BE2C (cell line): ENCODE measurements at regions not wholly inside any gene's neighbourhood (a gene's known extent, or its start where the extent isn't known, plus 50 kb on each side); places are given as distances from the start of the nearest gene placed in this dataset.

Experiments
- DNase-seq: peaks from one replicate; pipeline ENCODE4 v3.0.0-alpha.2; 2020
- H3K27me3 ChIP-seq: fragments of 250-450 bp; sonication (Bioruptor Pico); 2 replicates; pipeline ENCODE4 v1.5.1; 2020; ENCODE audit warnings: mild to moderate bottlenecking
- H3K36me3 ChIP-seq: fragments of 250-450 bp; sonication (Bioruptor Pico); 2 replicates; pipeline ENCODE4 v1.5.1; 2020; ENCODE audit warnings: mild to moderate bottlenecking
- H3K4me1 ChIP-seq: fragments of 250-450 bp; sonication (Bioruptor Pico); 2 replicates; pipeline ENCODE4 v1.5.1; 2020
- H3K4me3 ChIP-seq: 2 replicates; pipeline ENCODE4 v1.5.1; 2011; ENCODE audit warnings: low read depth, low read length
- H3K9me3 ChIP-seq: fragments of 250-450 bp; sonication (Bioruptor Pico); 2 replicates; pipeline ENCODE4 v1.5.1; 2020
- TF ChIP-seq, protein P1 (sequence below): IDR thresholded peaks from 2 replicates; pipeline ENCODE4 v1.5.1; 2012; ENCODE audit warnings: mild to moderate bottlenecking, low read depth, low read length

DNA sequence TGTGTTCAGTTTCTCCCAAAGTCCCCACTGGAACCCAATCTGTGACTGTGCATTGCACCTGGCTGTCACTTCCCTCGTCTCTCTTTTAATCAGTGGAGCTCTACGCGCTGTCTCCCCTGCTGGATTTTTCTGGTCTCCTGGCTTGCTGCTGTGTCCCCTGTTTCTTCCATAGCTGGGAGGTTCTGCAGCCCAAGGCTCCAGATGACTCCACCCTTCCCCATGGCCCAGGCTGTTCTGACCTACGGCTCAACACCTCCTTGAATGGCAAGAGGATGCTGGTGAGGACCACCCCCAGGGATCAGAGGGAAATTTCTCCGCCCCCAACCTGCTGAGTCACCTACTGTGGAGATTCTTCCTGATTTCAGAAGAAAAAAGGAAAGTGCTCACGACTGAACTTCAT is 961.4 kb upstream of the ZNF722 start:
- H3K9me3 ChIP-seq = no peaks in the 10 kb centered on the region; the same call in 1 of the 2 replicates
- no peaks in the 10 kb centered on the region for H3K36me3 ChIP-seq
- TF ChIP-seq, protein P1, sequence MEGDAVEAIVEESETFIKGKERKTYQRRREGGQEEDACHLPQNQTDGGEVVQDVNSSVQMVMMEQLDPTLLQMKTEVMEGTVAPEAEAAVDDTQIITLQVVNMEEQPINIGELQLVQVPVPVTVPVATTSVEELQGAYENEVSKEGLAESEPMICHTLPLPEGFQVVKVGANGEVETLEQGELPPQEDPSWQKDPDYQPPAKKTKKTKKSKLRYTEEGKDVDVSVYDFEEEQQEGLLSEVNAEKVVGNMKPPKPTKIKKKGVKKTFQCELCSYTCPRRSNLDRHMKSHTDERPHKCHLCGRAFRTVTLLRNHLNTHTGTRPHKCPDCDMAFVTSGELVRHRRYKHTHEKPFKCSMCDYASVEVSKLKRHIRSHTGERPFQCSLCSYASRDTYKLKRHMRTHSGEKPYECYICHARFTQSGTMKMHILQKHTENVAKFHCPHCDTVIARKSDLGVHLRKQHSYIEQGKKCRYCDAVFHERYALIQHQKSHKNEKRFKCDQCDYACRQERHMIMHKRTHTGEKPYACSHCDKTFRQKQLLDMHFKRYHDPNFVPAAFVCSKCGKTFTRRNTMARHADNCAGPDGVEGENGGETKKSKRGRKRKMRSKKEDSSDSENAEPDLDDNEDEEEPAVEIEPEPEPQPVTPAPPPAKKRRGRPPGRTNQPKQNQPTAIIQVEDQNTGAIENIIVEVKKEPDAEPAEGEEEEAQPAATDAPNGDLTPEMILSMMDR = no peak
- H3K27me3 ChIP-seq = no peaks in the 10 kb centered on the region
- DNase-seq = no peak
- no peak overlapping the region for H3K4me3 ChIP-seq
- no peaks in the 10 kb centered on the region for H3K4me1 ChIP-seq

DNA sequence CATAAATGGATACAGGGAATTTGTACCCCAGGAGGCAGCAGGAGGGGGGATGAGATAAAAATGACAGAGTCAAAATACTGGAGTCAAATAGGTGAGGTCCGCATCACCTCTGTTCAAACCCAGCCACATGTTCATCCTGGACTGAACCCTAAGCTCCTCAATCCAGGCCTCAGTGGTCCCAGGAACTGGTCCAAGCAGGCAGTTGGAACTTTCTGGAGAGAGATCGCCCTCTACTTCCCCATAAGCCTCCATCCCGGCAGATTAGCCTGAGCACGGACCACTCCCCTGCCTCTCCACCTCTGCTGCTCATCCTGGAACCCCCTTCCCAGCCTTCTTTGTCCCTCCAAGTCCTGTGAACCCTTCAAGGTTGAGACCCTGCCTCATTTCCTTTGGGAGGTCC is 959.7 kb upstream of the ZNF722 start:
- H3K4me1 ChIP-seq = no peaks in the 10 kb centered on the region
- H3K36me3 ChIP-seq = no peaks in the 10 kb centered on the region
- H3K4me3 ChIP-seq = no peak overlapping the region
- TF ChIP-seq, protein P1 = no peak
- no peak for DNase-seq
- no peaks in the 10 kb centered on the region; the same call in none of the 2 replicates for H3K9me3 ChIP-seq
- no peaks in the 10 kb centered on the region for H3K27me3 ChIP-seq

DNA sequence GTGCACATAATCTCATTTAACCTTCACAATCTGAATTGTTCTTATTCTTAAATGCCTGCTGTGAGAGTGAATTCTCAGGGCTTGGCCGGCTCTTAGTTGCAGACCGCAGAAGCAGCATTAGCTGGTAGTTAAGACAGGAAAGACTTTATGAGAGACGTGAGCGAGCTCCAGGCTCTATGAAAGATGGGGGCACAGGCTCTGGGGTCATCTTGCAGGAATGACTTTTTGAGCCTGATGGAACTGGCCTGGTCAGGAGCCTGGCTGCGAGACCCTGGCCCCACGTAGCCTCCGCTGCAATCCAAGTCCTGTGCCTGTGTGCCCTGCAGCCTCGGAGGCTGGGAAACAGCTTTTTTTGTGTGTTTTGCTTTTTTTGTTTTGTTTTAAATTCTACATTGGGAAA is 958.8 kb upstream of the ZNF722 start:
- Histone ChIP-seq H3K27me3 (no peaks in the 10 kb centered on the region), H3K4me1 (no peaks in the 10 kb centered on the region), H3K36me3 (no peaks in the 10 kb centered on the region), H3K4me3 (no peak overlapping the region), H3K9me3 (no peaks in the 10 kb centered on the region; the same call in none of the 2 replicates)
- TF ChIP-seq, protein P1 = no peak
- no peak for DNase-seq

DNA sequence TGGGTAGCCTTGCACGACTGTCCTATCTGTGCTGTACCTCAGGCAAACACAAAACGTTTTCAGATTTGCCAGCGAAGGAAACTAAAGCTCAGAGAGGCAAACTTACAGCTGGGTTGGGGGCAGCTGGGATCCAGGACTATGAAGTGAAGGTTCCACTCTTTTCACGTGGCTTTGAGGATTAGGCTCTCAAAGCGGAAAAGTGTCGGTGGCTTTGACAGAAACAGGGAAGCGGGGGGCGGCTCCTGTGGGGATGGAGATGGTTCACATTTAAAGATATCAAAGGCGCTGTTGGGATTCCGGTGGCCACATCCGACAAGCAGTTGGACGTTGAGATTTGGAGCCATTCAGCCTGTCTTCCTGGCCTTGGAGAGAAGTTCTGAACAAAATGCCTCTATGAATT is 958.3 kb upstream of the ZNF722 start:
- no peaks in the 10 kb centered on the region; the same call in none of the 2 replicates for H3K9me3 ChIP-seq
- H3K27me3 ChIP-seq = no peaks in the 10 kb centered on the region
- no peak for DNase-seq
- no peaks in the 10 kb centered on the region for H3K4me1 ChIP-seq
- no peak overlapping the region for H3K4me3 ChIP-seq
- TF ChIP-seq, protein P1 = no peak
- no peaks in the 10 kb centered on the region for H3K36me3 ChIP-seq

DNA sequence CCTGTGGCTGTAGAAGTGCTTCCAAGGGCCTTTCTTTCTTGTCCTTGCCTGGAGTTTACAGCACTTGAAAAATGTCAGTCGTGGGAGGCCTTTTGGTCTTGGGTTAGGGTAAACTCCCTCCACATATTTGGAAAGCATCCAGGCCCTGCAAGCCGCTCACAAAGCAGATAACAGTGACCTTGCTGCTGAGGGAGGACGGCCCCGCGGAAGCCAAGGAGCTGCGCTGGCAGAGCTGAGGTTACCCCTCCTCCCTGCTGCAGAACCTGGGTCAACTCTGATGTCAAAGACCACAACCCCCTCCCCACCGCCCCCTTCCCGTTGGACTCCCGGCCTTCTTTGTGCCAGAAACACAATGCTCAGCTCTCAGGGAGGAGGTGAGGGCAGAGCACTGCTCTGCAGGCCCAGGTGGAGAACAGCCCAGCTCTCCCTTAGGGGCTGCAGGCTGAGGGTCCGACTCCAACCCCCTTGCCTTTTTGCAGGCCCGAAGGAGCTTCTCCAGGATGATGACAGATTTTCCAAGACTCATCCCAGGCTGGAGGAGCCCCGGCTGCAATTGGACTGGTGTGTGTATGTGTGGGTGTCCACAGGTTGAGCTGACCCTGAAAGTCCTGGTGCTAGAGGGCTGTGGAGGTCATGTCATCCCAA is 957.6 kb upstream of the ZNF722 start:
- DNase-seq = no peak
- H3K9me3 ChIP-seq = no peaks in the 10 kb centered on the region; the same call in none of the 2 replicates
- TF ChIP-seq, protein P1 = no peak
- H3K4me1 ChIP-seq = no peaks in the 10 kb centered on the region
- H3K4me3 ChIP-seq = no peak overlapping the region
- H3K27me3 ChIP-seq = no peaks in the 10 kb centered on the region
- no peaks in the 10 kb centered on the region for H3K36me3 ChIP-seq

DNA sequence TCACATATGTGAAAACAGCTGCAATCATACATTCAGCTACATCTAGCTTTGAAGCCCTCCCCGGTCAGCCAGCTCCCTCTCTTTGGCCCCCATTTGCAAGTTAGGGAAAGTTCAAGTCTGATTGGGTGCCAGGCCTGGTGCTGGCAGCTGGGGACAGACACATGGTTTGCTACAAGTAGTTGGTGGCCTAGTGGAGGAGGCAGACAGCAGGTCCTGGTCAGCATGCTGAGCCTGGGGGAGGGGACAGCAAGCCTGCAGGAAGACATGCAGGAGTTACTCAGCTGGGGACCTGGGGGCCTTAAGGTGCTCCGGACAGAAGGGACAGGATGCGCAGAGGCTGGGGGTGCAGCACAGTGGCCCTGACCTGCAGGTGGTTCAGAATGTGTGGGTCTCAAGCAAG is 956.9 kb upstream of the ZNF722 start:
- H3K9me3 ChIP-seq = no peaks in the 10 kb centered on the region; the same call in none of the 2 replicates
- TF ChIP-seq, protein P1 = no peak
- no peaks in the 10 kb centered on the region for H3K27me3 ChIP-seq
- no peak overlapping the region for H3K4me3 ChIP-seq
- no peaks in the 10 kb centered on the region for H3K4me1 ChIP-seq
- DNase-seq = no peak
- H3K36me3 ChIP-seq = no peaks in the 10 kb centered on the region
